ENCODE measurements at regions not wholly inside any gene's neighbourhood (a gene's known extent, or its start where the extent isn't known, plus 50 kb on each side); places are given as distances from the start of the nearest gene placed in this dataset.

- TF ChIP-seq CTCF (optimal IDR thresholded peaks at IDR 0.05 in 1 of 3, IDR thresholded peaks at IDR 0.05 in 1 of 3, conservative IDR thresholded peaks at IDR 0.05 in 1 of 3; ENCODE audit: extremely low read depth in 1 of 3, insufficient read depth in 2 of 3, low read length in 3 of 3) (no peak), EZH2 (IDR thresholded peaks at IDR 0.05; ENCODE audit: low read length) (no peak)
Measured at GRCh38 chr11:71371674-71372069, 76.5 kb downstream of the DHCR7 start.
